Ureter (tissue), 1 donor: ENCODE measurements at regions not wholly inside any gene's neighbourhood (a gene's known extent, or its start where the extent isn't known, plus 50 kb on each side); places are given as distances from the start of the nearest gene placed in this dataset.

ENCODE experiments used
- DNase-seq: peaks from one replicate; pipeline ENCODE4 v3.0.0-alpha.2; 2020; ENCODE audit warnings: low spot score
- donor health status: DM: yes; HTN: yes; CAD: no.

GRCh38 chr5:71864730-71865601, 145.9 kb downstream of the CARTPT start:
- DNase-seq, result no peak

DNA sequence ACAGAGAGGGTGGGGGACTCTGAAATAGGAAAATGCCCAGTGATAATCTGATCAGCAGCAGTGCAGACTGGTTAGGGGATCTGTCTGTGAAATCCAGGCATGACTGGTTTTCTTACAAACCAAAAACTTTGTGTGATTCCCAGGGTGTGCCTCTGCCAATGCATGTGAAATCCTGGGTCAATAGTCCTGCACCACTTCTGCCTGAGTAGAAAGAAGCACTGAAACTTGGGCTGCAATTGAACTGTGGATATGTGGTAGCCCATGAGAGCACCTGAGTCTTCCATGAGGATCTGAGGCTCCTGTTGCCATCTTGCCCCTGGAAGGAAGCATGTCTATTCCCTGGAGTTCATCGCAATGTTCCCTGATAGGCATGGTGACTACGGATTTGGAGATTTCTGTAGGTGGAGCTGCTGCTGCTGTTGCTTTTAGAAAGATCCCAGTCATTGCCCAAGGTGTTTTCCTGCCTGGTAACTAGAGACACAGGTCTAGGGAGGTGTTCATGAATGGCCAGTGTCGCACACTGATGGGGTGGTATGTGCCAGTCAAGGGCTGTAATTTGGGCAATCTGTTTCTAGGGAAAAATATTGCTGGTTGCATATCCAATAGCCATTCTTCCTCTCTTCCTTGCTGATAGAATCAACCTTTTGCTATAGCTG, 146.7 kb downstream of the CARTPT start:
- no peak for DNase-seq

- no peak for DNase-seq
Observed at GRCh38 chr5:71872311-71872864, 153.3 kb downstream of the CARTPT start.

DNA sequence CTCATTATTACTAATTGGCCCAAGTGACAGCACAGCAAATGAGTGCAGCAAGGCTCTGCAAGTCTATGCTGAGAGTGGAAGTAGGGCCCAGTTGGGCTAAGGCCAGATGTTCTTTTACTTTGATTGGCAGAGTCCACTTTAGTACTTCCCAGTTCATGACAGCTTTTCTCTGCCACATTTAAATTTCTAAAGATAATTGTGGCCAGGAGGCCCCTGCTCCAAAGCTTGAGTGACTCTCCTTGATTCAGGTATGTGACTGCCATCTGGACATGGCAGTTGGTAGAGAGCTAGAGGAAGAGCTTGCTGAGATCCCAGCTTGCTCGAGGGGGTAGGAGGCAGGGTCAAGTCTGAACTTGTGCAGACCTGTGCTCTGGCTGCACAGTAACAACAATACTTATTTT, 154.1 kb downstream of the CARTPT start:
- DNase-seq, result no peak

DNA sequence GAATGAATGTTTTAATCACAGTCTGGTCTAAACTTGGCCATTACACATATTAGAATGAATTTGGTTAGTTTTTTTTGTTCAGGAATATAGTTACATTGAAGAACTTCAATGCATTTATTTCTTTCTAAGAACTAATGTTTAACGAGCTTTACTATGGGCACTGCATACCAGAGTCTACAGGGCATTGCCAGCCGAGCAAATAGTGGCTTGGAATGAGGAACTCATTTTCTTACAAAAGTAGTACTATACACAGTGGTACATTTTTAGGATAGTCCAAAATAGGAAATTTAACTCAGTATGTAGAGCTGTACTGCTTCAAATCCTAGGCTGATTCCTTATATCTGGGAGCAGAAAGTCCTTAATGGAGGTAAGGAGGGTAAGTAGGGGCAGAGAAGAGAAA, 155.4 kb downstream of the CARTPT start:
- no peak for DNase-seq

GRCh38 chr5:71877511-71877910, 158.4 kb downstream of the CARTPT start:
- no peak for DNase-seq

- no peak for DNase-seq
Observed at GRCh38 chr5:71880536-71880935, 161.5 kb downstream of the CARTPT start.

- no peak for DNase-seq
Observed at GRCh38 chr5:71882826-71883741, 164.0 kb downstream of the CARTPT start.

GRCh38 chr5:71883742-71884103, 164.6 kb downstream of the CARTPT start:
- DNase-seq, result no peak

GRCh38 chr5:71884926-71885325, 165.9 kb downstream of the CARTPT start:
- DNase-seq, result no peak

DNA sequence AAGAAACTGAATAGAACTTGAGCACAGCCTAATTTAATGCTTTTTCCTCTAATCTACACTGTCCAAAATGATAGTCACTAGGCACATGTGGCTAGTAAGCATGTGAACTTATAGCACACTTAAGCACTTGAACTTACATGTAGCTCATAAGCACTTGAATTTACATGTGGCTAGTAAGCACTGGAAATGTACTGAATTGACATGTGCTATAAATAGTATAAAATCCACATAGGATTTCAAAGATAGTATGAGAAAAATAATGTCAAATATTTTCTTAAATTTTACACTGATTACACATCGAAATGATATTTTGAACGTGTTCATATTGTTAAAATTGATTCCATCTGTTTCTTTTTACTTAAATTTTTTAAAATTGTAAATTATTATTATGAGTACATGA, 167.3 kb downstream of the CARTPT start:
- DNase-seq, result no peak

GRCh38 chr5:71887680-71888079, 168.6 kb downstream of the CARTPT start:
- DNase-seq, result no peak

DNA sequence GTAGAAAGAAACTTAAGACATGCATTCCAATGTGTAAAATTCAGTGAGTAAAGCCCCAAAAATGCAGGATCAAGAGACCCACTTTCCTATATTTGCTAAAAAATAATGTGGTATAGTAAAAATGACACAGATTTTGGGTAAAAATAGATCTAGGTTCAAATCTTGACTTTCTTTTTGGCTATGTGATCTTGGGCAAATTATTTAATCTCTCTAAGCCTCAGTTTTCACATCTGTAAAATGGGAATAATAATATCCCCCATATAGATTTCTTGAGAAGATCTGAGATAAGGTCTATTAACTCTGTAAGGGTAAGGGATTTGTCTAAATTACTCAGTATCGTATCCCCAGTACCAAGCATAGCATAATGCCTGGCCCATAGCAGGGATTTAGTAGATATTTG, 172.3 kb downstream of the CARTPT start:
- DNase-seq, result no peak

DNA sequence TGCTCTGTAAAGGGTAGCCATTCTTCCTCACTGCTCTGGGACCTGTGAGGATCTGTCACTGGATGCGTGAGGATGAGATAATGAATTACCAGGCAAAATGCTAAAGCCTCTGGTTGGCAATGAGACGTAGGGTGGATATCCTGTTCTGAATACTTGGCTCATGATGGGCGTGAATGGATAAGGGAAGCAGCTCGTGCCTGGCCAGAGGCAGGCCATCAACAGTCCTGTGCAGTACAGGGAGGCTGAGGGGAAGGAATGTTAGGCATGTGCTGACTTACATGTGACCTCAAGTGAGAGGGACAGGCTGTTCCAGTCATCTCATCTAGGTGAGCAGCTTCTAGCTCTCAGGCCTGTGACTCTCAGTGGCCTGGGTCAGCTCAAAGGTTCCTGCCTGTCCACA, 172.8 kb downstream of the CARTPT start:
- no peak for DNase-seq

DNA sequence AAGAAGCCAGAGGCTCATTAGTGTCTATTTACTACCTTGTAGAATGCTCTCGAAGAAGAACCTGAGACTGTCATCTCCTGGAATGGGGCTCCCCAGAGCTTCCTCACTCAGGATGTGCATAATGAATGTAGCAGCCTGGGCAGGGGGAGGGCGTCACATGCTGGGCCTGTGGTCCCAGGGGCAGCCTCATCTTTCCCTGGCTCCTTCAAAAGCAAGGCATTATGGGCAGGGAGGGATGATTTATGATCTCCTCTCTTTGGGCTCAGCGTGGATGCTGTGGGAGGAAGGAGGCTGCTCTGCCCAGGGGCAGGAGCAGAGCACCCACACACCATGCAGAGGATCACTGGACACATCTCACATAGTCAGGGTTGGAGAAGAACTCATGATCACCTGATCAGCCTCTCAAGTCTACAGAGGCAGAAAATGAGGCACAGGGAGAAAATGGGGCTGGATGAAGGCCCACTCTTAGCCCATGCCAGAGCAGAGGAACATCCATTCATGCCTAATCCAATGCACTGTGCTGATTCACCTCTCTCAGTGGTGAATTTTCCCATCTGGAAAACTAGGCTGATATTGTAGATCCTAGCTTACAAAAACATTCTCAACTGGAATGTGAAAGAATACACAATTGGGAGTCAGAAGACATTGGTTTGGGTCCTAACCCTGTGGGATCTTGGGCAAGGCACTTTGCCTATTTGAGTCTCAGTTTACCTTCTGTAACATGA, 173.7 kb downstream of the CARTPT start:
- DNase-seq, result no peak

DNA sequence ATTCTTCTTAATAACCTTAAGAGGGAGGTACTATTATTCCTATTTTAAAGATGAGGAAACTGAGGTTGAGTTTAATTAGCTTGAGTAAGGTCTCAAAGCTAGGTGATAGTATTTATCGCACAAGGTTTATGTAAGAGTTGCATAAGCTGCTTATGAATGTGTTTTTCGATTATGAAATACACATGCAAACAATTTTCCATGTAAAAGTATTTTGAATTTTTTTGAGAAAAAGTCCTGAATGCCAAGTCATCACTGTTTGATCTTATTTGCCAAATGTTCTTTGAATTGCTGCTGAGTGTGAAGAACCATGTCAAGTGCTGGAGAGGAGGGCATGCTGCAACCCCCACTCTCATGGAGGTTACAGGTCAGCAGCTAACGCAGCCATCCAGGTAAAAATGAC, 174.4 kb downstream of the CARTPT start:
- DNase-seq, result no peak

DNA sequence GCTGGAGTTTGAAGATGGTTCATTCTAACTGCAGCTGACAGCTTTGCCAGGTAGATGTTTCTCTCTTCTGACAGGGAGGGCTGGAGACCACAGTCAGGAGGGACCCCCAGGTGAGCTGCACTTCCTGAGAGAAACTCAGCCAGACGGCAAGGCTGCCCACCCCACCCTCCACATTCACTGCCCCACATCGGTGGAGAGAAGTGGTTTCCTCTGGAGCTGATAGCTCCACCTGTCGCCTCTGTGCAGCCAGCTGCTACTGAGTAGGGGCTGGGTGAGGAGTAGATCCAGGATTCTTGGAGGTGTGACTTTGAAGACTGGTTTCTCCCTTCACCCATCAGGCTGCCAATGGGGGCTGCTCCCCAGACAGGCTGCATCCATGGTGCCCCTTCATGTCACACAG, 175.0 kb downstream of the CARTPT start:
- no peak for DNase-seq

DNA sequence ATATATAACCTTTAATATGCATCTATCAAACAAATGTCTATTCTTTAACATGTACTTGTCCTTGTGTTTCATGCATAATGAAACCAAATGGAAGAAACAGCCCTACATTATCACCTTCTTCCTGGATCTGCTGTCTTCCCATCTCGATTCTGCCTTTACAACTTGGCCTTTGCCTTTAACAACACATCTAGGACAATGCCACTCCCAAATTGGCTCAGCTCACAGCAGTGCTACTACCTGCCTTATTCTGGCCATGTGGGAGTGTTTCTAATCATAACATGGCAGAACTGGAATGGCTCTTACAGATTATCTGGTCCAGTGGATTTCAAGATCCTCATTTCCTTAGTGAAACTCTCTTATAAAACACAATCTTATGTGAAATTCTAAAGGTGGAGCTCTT, 176.5 kb downstream of the CARTPT start:
- no peak for DNase-seq

- DNase-seq, result no peak
Observed at GRCh38 chr5:71899865-71900342, 180.8 kb downstream of the CARTPT start.

GRCh38 chr5:71903808-71904207, 184.7 kb downstream of the CARTPT start:
- no peak for DNase-seq

GRCh38 chr5:71904852-71905251, 185.8 kb downstream of the CARTPT start:
- DNase-seq, result no peak
